Vagina (tissue), 2 donors: ENCODE measurements at regions not wholly inside any gene's neighbourhood (a gene's known extent, or its start where the extent isn't known, plus 50 kb on each side); places are given as distances from the start of the nearest gene placed in this dataset.

Experiments used
- DNase-seq, 2 donors: peaks; one replicate each; pipeline ENCODE4 v3.0.0-alpha.2; 2017; ENCODE audit errors: extremely low spot score in 2 of 2
- H3K27ac ChIP-seq: fragments of 200-600 bp; sonication (generic); one replicate; pipeline ENCODE4 v1.5.1; 2019
- H3K27me3 ChIP-seq: fragments of 200-600 bp; sonication (generic); one replicate; pipeline ENCODE4 v1.5.1; 2019
- H3K36me3 ChIP-seq, 2 donors: fragments of 200-600 bp; sonication (generic); one replicate each; pipeline ENCODE4 v1.5.1; 2017 to 2019
- H3K4me1 ChIP-seq: fragments of 200-600 bp; sonication (generic); one replicate; pipeline ENCODE4 v1.5.1; 2019
- H3K4me3 ChIP-seq, 2 donors: fragments of 200-600 bp; sonication (generic); 1 replicate in 1 of 2; 2 replicates in 1 of 2; pipeline ENCODE4 v1.5.1; 2016 to 2019
- H3K9me3 ChIP-seq: fragments of 200-600 bp; sonication (generic); one replicate; pipeline ENCODE4 v1.5.1; 2019
- POLR2A ChIP-seq, 2 donors: fragments of 450-650 bp; IDR thresholded peaks; one replicate each; pipeline ENCODE4 v1.6.1; 2017; ENCODE audit warnings: antibody characterized with exemption in 2 of 2, mild to moderate bottlenecking in 2 of 2, moderate library complexity in 2 of 2
- POLR2AphosphoS5 ChIP-seq, 2 donors: sonication (generic); formaldehyde crosslinking; IDR thresholded peaks; one replicate each; pipeline ENCODE4 v1.9.0; 2017; ENCODE audit warnings: antibody characterized with exemption in 2 of 2, mild to moderate bottlenecking in 2 of 2, low read depth in 1 of 2; ENCODE audit not compliant: insufficient read depth in 1 of 2
- intact Hi-C: fragments of 100-400 bp; cut with DNase I; formaldehyde crosslinking; loops from one replicate; pipeline ENCODE4 v1.15.1; 2023
- TF ChIP-seq, protein P1 (sequence below), 3 experiments: fragments of 450-650 bp in 2 of 3; fragments of 200-600 bp in 1 of 3; sonication (generic) in 1 of 3; IDR thresholded peaks; one replicate each; pipeline ENCODE4 v1.5.1; 2017 to 2019; ENCODE audit warnings: antibody characterized with exemption in 3 of 3, mild to moderate bottlenecking in 2 of 3, moderate library complexity in 2 of 3

GRCh38 chr6:120202878-120203277, 853.3 kb upstream of the MAN1A1 start:
- H3K27me3 ChIP-seq, result no peaks in the 10 kb centered on the region
- H3K9me3 ChIP-seq, result no peaks in the 10 kb centered on the region
- intact Hi-C loops, result no loop called here
- no peaks in the 10 kb centered on the region for H3K36me3 ChIP-seq
- no peaks in the 10 kb centered on the region for H3K4me1 ChIP-seq
- TF ChIP-seq POLR2A (IDR thresholded peaks at IDR 0.05), result no peak
- no peak for DNase-seq
- no peak overlapping the region for H3K27ac ChIP-seq
- no peak overlapping the region for H3K4me3 ChIP-seq

DNA sequence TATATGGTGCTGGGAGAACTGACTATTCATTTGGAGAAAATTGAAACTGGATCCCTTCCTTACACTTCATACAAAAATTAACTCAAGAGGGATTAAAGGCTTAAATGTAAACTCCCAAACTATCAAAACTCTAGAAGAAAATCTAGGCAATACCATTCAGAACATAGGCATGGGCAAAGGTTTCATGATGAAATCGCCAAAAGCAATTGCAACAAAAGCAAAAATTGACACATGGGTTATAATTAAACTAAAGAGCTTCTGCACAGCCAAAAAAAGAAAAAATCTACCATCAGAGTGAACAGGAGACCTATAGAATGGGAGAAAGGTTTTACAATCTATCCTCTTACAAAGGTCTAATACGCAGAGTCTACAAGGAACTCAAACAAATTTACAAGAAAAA, 851.3 kb upstream of the MAN1A1 start:
- Histone ChIP-seq H3K27me3 (no peaks in the 10 kb centered on the region), H3K36me3 (no peaks in the 10 kb centered on the region), H3K4me3 (no peak overlapping the region), H3K9me3 (no peaks in the 10 kb centered on the region), H3K4me1 (no peaks in the 10 kb centered on the region), H3K27ac (no peak overlapping the region)
- no peak for DNase-seq
- TF ChIP-seq, protein P1, sequence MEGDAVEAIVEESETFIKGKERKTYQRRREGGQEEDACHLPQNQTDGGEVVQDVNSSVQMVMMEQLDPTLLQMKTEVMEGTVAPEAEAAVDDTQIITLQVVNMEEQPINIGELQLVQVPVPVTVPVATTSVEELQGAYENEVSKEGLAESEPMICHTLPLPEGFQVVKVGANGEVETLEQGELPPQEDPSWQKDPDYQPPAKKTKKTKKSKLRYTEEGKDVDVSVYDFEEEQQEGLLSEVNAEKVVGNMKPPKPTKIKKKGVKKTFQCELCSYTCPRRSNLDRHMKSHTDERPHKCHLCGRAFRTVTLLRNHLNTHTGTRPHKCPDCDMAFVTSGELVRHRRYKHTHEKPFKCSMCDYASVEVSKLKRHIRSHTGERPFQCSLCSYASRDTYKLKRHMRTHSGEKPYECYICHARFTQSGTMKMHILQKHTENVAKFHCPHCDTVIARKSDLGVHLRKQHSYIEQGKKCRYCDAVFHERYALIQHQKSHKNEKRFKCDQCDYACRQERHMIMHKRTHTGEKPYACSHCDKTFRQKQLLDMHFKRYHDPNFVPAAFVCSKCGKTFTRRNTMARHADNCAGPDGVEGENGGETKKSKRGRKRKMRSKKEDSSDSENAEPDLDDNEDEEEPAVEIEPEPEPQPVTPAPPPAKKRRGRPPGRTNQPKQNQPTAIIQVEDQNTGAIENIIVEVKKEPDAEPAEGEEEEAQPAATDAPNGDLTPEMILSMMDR (IDR thresholded peaks at IDR 0.05), result no peak
- no peak for TF ChIP-seq POLR2A (IDR thresholded peaks at IDR 0.05)
- TF ChIP-seq POLR2AphosphoS5 (IDR thresholded peaks at IDR 0.05; ENCODE audit: insufficient read depth in 1 of 2, low read depth in 1 of 2), result no peak
- intact Hi-C loops, result no loop called here

DNA sequence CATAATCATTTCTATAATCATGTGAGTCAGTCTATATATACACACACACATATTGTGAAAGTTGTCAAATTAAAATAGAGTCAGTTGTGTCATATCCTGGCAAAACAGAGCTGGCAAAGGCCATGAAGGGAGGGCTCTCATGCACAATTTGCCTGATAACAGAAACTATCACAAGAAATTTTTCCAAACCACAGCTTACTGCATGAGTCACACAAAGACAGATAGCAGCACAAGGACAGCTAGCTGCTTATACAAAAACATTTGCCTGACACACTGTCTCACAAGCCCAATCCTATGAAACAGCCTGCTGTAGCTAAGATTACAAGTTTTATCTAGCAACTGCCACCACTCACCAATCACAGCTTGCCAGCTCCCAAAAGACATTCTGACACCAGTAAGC, 848.5 kb upstream of the MAN1A1 start:
- Histone ChIP-seq H3K27me3 (no peaks in the 10 kb centered on the region), H3K4me3 (no peak overlapping the region), H3K27ac (no peak overlapping the region), H3K9me3 (no peaks in the 10 kb centered on the region), H3K4me1 (no peaks in the 10 kb centered on the region), H3K36me3 (no peaks in the 10 kb centered on the region)
- no peak for DNase-seq
- no peak for TF ChIP-seq POLR2AphosphoS5 (IDR thresholded peaks at IDR 0.05; ENCODE audit: insufficient read depth in 1 of 2, low read depth in 1 of 2)
- TF ChIP-seq POLR2A (IDR thresholded peaks at IDR 0.05), result no peak
- TF ChIP-seq, protein P1 (IDR thresholded peaks at IDR 0.05), result no peak
- intact Hi-C loops, result no loop called here

- H3K4me3 ChIP-seq, result no peak overlapping the region
- no peaks in the 10 kb centered on the region for H3K9me3 ChIP-seq
- no peak overlapping the region for H3K27ac ChIP-seq
- TF ChIP-seq POLR2A (IDR thresholded peaks at IDR 0.05), result no peak
- TF ChIP-seq POLR2AphosphoS5 (IDR thresholded peaks at IDR 0.05; ENCODE audit: insufficient read depth in 1 of 2, low read depth in 1 of 2), result no peak
- TF ChIP-seq, protein P1 (IDR thresholded peaks at IDR 0.05), result no peak
- intact Hi-C loops, result no loop called here
- no peaks in the 10 kb centered on the region for H3K4me1 ChIP-seq
- H3K27me3 ChIP-seq, result no peaks in the 10 kb centered on the region
- no peaks in the 10 kb centered on the region for H3K36me3 ChIP-seq
- DNase-seq, result no peak
Measured at GRCh38 chr6:120186080-120186479, 836.5 kb upstream of the MAN1A1 start.

DNA sequence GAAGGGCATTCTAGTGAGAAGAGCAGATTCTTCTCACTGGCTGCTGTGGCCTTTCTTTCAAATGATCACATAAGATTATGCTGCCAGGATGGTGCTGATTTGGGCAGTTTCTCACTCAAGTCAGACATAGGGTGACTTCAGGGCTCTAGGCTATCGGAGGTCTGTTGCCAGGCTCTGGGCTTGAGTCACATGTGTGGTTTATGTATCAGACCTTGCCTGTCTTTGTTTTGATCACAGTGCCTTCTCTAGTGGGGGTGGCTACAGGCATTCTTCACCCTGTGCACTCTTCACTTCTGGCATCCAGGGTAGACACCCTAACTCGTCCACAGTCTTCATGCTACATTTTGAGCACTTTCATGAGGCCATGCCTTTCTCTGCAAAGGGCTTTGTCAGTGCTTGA, 823.7 kb upstream of the MAN1A1 start:
- Histone ChIP-seq H3K9me3 (no peaks in the 10 kb centered on the region), H3K4me3 (no peak overlapping the region), H3K27ac (no peak overlapping the region), H3K27me3 (no peaks in the 10 kb centered on the region), H3K4me1 (no peaks in the 10 kb centered on the region), H3K36me3 (no peaks in the 10 kb centered on the region)
- no peak for DNase-seq
- intact Hi-C loops, result no loop called here
- no peak for TF ChIP-seq POLR2AphosphoS5 (IDR thresholded peaks at IDR 0.05; ENCODE audit: insufficient read depth in 1 of 2, low read depth in 1 of 2)
- no peak for TF ChIP-seq POLR2A (IDR thresholded peaks at IDR 0.05)
- TF ChIP-seq, protein P1 (IDR thresholded peaks at IDR 0.05), result no peak

DNA sequence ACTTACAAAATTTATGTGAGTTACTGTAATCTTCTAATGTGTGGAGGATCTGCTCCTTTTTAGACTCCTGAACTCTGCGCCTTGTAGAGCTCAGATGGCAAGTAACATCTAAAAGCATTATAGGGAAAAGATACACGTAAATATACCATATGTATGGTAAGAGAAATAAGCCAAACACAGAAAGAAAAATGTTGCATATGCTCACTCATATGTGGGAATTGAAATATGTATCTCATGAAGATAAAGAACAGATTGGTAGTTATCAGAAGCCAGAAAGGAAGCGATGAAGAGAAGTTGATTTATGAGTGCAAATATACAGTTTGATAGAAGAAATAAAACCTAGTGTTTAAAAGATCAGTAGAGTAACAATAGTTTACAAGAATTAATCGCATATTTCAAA, 815.0 kb upstream of the MAN1A1 start:
- no peaks in the 10 kb centered on the region for H3K36me3 ChIP-seq
- no peaks in the 10 kb centered on the region for H3K9me3 ChIP-seq
- DNase-seq, result no peak

More for the DNA sequence above, 815.0 kb upstream of the MAN1A1 start:
- TF ChIP-seq, protein P1 (IDR thresholded peaks at IDR 0.05), result no peak
- TF ChIP-seq POLR2A (IDR thresholded peaks at IDR 0.05), result no peak
- intact Hi-C loops, result no loop called here
- Histone ChIP-seq H3K4me3 (no peak overlapping the region), H3K27ac (no peak overlapping the region), H3K4me1 (no peaks in the 10 kb centered on the region), H3K27me3 (no peaks in the 10 kb centered on the region)
